Natural killer cell (primary cell): ENCODE measurements at regions not wholly inside any gene's neighbourhood (a gene's known extent, or its start where the extent isn't known, plus 50 kb on each side); places are given as distances from the start of the nearest gene placed in this dataset.

Experiments
- ATAC-seq, 3 donors: fragments of 150-1000 bp in 2 of 3; fragments of 200-7000 bp in 1 of 3; cut with Tn5 transposase; 1 replicate in 1 of 3; 2 replicates in 2 of 3; pipeline ENCODE4 v1.10.0; 2021; ENCODE audit warnings: mild to moderate bottlenecking in 2 of 3, moderate library complexity in 2 of 3
- DNase-seq, 2 donors: peaks; one replicate each; pipeline versions ENCODE4 v3.0.0 to v3.0.0-alpha.2; 2013 to 2021; ENCODE audit warnings: mixed read lengths in 1 of 2
- H3K27ac ChIP-seq: one replicate; pipeline ENCODE4 v1.5.1; 2013; ENCODE audit warnings: mild to moderate bottlenecking, low read length
- H3K27me3 ChIP-seq: one replicate; pipeline ENCODE4 v1.6.1; 2013; ENCODE audit warnings: low read length; ENCODE audit not compliant: control insufficient read depth, insufficient read depth
- H3K36me3 ChIP-seq: one replicate; pipeline ENCODE4 v1.6.1; 2013; ENCODE audit warnings: low read length; ENCODE audit not compliant: control insufficient read depth, insufficient read depth
- H3K4me1 ChIP-seq: one replicate; pipeline ENCODE4 v1.6.1; 2013; ENCODE audit warnings: low read length; ENCODE audit not compliant: control insufficient read depth, insufficient read depth
- H3K4me3 ChIP-seq: one replicate; pipeline ENCODE4 v1.5.1; 2013; ENCODE audit warnings: low read length
- H3K9me3 ChIP-seq: one replicate; pipeline ENCODE4 v1.6.1; 2013; ENCODE audit warnings: low read length; ENCODE audit not compliant: control insufficient read depth, insufficient read depth
- H3K27ac Mint-ChIP-seq, 2 donors: one replicate each; pipeline ENCODE4 v1.8.0; 2022; ENCODE audit warnings: mild to moderate bottlenecking in 2 of 2, mixed read lengths in 2 of 2, moderate library complexity in 1 of 2
- H3K27me3 Mint-ChIP-seq, 2 donors: one replicate each; pipeline ENCODE4 v1.8.0; 2022; ENCODE audit warnings: low read depth in 2 of 2, mixed read lengths in 2 of 2
- H3K36me3 Mint-ChIP-seq: one replicate; pipeline ENCODE4 v1.8.0; 2022; ENCODE audit warnings: mixed read lengths
- H3K4me1 Mint-ChIP-seq, 2 donors: one replicate each; pipeline ENCODE4 v1.8.0; 2022; ENCODE audit warnings: mixed read lengths in 2 of 2
- H3K4me3 Mint-ChIP-seq: one replicate; pipeline ENCODE4 v1.8.0; 2022; ENCODE audit warnings: mild to moderate bottlenecking, moderate library complexity, mixed read lengths
- H3K9me3 Mint-ChIP-seq, 2 donors: one replicate each; pipeline ENCODE4 v1.8.0; 2022; ENCODE audit warnings: mixed read lengths in 2 of 2
- CTCF ChIP-seq: fragments of 200-600 bp; IDR thresholded peaks from one replicate; pipeline ENCODE4 v1.8.0; 2022; ENCODE audit warnings: antibody characterized with exemption
- WGBS: methylation state at CpG from one replicate; pipeline ENCODE4 v1.1.7; 2013; ENCODE audit warnings: missing lambda C conversion rate; ENCODE audit not compliant: insufficient coverage; 5-methylcytosine and 5-hydroxymethylcytosine counted together
- intact Hi-C: fragments of 100-400 bp; cut with micrococcal nuclease; formaldehyde crosslinking; loops from one replicate; pipeline ENCODE4 v1.14.2; 2022

GRCh38 chr13:105213512-105213911, 1322.0 kb downstream of the EFNB2 start:
- Mint-ChIP-seq H3K27me3 (no peaks in the 10 kb centered on the region), H3K4me3 (no peak overlapping the region), H3K9me3 (no peaks in the 10 kb centered on the region), H3K27ac (no peak overlapping the region), H3K36me3 (no peaks in the 10 kb centered on the region), H3K4me1 (no peaks in the 10 kb centered on the region)
- H3K9me3 ChIP-seq: no peaks in the 10 kb centered on the region
- no peaks in the 10 kb centered on the region for H3K4me1 ChIP-seq
- intact Hi-C loops: no loop called here
- ATAC-seq (no peak), DNase-seq (no peak)
- no peak overlapping the region for H3K27ac ChIP-seq
- no peaks in the 10 kb centered on the region for H3K27me3 ChIP-seq
- TF ChIP-seq CTCF: no peak
- H3K4me3 ChIP-seq: no peak overlapping the region
- 97% methylated on average over 2 of the region's 3 CpGs for WGBS
- no peaks in the 10 kb centered on the region for H3K36me3 ChIP-seq

GRCh38 chr13:105207572-105208293, 1327.7 kb downstream of the EFNB2 start:
- Mint-ChIP-seq H3K4me1 (no peaks in the 10 kb centered on the region), H3K9me3 (no peaks in the 10 kb centered on the region), H3K4me3 (no peak overlapping the region), H3K27ac (no peak overlapping the region), H3K27me3 (no peaks in the 10 kb centered on the region), H3K36me3 (no peaks in the 10 kb centered on the region)
- Histone ChIP-seq H3K27ac (no peak overlapping the region), H3K4me3 (no peak overlapping the region), H3K36me3 (no peaks in the 10 kb centered on the region), H3K4me1 (no peaks in the 10 kb centered on the region), H3K27me3 (no peaks in the 10 kb centered on the region), H3K9me3 (no peaks in the 10 kb centered on the region)
- intact Hi-C loops: no loop called here
- no peak for ATAC-seq
- DNase-seq: no peak
- no peak for TF ChIP-seq CTCF
- WGBS: no CpG with 5 or more reads among the region's 4 CpGs

- intact Hi-C loops: loop anchor here (1.0 kb wide), 1 partner anchor 429 kb away; no protein-coding TSS in a partner anchor
- peak in 1 of 3 donors; percentile 42 for ATAC-seq
Observed at GRCh38 chr13:105202354-105202753, 1333.1 kb downstream of the EFNB2 start.

More at GRCh38 chr13:105202354-105202753, 1333.1 kb downstream of the EFNB2 start:
- Mint-ChIP-seq H3K36me3 (no peaks in the 10 kb centered on the region), H3K4me3 (no peak overlapping the region), H3K27ac (no peak overlapping the region), H3K4me1 (no peaks in the 10 kb centered on the region), H3K9me3 (no peaks in the 10 kb centered on the region), H3K27me3 (no peaks in the 10 kb centered on the region)
- Histone ChIP-seq H3K27me3 (no peaks in the 10 kb centered on the region), H3K4me3 (no peak overlapping the region), H3K36me3 (no peaks in the 10 kb centered on the region), H3K27ac (no peak overlapping the region), H3K9me3 (no peaks in the 10 kb centered on the region), H3K4me1 (no peaks in the 10 kb centered on the region)
- peak in 1 of 2 donors; percentile 9 for DNase-seq
- peak; percentile 17 for TF ChIP-seq CTCF
